ENCODE measurements at regions not wholly inside any gene's neighbourhood (a gene's known extent, or its start where the extent isn't known, plus 50 kb on each side); places are given as distances from the start of the nearest gene placed in this dataset.

- no peak for DNase-seq (ENCODE audit: low read depth)
Observed at GRCh38 chr1:218986816-218987215, 186.9 kb upstream of the LYPLAL1 start.

- no peak for DNase-seq (ENCODE audit: low read depth)
Observed at GRCh38 chr1:218990019-218990418, 183.7 kb upstream of the LYPLAL1 start.

- DNase-seq (ENCODE audit: low read depth): no peak
Observed at GRCh38 chr1:218991089-218991488, 182.6 kb upstream of the LYPLAL1 start.

DNA sequence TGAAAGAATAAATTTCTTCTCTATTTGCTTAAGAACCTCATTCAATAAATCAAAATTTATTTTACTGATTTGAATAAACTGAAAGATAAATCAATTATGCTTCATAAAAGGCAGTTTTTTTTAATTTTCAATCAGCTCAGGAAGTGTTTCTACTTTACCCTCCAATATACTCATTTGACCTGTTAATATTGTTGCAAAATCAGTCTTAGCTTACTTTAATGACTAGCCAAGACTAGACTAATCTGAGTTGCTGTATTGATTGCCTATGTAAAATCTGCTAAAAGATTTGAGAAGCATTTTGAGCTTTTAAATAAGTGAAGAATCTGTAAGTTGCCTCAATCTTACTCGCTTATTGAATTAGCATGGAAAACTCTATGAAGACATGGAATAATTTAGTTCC is 179.1 kb upstream of the LYPLAL1 start:
- DNase-seq (ENCODE audit: low read depth): no peak

- DNase-seq (ENCODE audit: low read depth): no peak
Observed at GRCh38 chr1:218995091-218995665, 178.5 kb upstream of the LYPLAL1 start.

DNA sequence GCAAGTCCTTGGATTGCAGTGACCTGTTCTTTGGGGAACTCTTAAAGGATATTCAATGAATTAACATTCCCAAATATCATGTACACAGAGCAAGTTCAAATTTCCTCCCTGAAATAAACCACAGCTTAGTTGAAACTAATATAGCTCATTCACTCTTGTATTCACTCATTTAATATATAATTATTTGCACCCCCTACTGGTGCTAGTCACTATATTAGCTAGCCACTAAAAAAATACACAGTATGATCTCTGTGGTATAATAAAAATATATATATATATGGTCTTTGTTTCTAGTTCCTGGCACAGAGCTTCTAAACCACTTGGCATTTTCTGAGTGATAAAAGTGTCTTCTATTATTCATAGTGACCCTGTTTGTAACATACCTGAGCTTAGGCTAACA is 177.3 kb upstream of the LYPLAL1 start:
- no peak for DNase-seq (ENCODE audit: low read depth)

DNA sequence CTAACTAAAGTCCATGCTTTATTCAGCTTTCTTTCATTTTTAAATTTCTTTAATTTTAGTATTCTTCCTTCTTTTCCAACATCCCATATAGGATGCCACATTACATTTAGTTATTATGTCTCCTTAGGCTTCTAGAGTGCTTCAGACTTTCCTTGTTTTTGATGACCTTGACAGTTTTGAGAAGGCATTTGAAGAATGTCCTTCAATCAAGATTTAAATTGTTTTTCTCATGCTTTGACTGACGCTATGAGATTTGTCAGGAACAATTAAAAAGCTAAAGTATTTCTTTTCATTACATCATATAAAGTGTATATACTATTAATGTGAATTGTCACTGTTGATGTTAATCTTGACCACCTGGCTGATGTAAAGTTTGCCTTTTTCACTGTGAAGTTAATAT is 173.7 kb upstream of the LYPLAL1 start:
- no peak for DNase-seq (ENCODE audit: low read depth)

- no peak for DNase-seq (ENCODE audit: low read depth)
Observed at GRCh38 chr1:219000631-219001030, 173.0 kb upstream of the LYPLAL1 start.

DNA sequence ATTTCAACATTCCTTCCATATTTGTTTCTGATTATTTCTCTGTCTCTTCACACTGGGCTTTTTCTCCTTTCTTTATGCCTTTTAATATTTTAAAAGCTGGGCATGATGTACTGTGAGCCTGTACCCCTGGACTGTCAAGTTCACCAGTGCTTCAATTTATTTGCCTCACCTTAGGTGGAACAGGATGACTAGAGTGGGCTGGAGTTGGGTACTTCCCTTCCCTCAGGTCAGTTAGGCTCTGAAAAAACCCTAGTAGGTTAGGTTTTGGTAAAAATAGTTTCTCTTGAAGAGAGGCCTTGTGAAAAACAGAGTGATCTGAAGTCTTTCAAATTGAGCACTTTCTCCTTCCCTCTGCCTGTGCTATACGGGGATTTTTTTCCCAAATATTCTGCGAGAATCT is 163.0 kb upstream of the LYPLAL1 start:
- DNase-seq (ENCODE audit: low read depth): no peak

GRCh38 chr1:219020386-219020785 is 153.3 kb upstream of the LYPLAL1 start:
- peak; percentile 30 for DNase-seq (ENCODE audit: low read depth)

DNA sequence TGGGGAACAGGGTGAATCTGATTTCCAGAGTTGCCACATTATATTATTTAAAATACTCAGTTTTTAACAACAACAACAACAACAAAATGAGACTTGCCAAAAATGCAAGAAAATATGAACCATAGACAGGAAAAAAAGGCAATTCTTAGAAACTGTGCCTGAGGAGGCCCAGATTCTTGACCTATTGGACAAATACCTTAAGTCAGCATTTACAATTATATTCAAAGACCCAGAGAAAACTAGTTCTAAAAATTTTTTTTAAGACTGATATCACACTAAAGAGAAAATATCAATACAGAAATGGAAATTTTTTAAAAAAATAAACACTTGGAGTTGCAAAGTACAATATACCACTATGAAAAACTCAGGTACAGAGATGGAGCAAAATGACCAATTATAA is 152.8 kb upstream of the LYPLAL1 start:
- DNase-seq (ENCODE audit: low read depth): no peak

- no peak for DNase-seq (ENCODE audit: low read depth)
Observed at GRCh38 chr1:219027146-219027673, 146.5 kb upstream of the LYPLAL1 start.

- no peak for DNase-seq (ENCODE audit: low read depth)
Observed at GRCh38 chr1:219031809-219032208, 141.9 kb upstream of the LYPLAL1 start.

DNA sequence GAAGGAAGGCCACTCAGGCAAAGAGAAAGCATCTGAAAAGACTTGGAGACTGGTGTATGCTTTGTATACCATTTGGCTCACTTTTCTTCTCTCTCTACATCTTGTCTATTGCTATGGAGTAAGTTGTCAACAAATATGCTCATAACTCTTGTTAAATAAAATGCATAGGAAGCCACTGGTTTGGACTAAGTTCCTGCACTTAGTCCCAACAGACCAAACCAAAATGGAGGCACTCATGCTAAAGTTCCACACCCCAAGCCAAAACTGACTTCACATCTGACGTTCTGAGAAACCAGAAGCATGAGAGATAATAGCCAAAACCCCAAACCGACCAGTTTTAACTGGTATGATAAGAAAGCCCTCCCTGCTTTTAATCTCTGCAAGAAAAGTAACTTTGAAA is 135.3 kb upstream of the LYPLAL1 start:
- DNase-seq (ENCODE audit: low read depth): no peak

DNA sequence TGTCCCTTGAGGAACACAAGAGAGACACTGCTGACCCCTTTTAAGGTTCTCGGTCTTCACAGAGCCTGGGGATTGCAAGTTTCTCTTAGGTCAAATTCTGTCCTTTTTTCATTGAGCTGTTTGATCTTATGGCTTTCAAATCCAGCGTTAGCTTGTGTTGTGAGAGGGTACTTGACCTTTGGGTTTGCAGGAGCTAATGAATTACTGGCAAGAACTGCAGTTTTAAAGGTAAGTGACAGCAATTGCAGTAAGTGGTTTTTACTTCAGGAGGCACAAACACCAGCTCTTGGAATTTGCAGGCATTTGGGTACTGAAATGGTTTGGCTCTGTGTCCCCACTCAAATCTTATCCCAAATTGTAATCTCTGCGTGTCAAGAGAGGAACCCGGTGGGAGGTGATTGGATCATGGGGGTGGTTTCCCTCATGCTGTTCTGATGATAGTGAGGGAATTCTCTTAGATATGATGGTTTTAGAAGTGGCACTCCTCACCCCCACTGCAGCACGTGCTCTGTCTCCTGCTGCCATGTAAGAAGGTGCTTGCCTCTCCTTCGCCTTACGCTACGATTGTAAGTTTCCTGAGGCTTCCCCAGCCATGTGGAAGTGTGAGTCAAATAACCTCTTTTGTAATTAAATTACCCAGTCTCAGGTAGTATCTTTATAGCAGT is 134.5 kb upstream of the LYPLAL1 start:
- no peak for DNase-seq (ENCODE audit: low read depth)

DNA sequence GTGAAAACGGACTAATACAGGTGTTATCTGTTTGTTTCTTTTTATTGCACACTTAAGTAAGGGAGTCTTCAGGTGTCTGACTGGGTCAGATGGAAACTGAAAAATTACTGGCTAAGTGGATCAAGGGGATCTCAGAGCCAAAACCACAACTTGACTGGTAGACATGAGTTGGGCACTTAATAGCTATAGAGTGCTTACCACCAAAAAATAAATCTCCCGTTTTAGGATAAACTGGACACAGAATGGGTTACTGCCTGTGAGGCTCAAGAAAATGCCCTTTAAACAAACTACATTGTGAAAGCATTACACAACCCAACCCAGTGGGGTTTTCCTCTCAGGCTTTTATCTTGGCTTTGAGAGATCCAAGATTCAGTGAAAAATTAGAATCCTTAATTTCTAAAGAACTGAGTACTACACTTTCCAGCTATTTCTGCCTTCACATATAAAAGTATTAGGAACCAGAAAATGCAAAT is 134.0 kb upstream of the LYPLAL1 start:
- no peak for DNase-seq (ENCODE audit: low read depth)

DNA sequence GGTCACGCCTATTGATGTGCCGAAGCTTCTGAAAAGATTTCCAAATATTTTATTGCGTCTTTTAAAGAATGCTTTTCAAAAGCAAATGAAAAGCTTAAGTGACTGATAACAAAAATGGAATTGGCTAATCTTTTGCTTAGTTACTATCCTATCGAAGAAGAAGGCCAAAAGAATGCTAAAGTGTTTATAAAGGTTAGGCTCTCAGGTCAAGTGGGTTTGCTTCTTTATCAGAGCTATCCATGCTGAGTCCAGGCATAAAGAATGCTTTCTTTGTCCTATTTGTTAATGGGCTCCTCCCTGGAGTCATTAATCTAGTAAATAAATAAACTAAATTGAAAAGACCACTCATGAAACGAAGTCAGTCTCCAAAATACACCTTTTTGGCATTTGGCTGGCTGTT is 133.4 kb upstream of the LYPLAL1 start:
- no peak for DNase-seq (ENCODE audit: low read depth)

GRCh38 chr1:219041141-219041540 is 132.5 kb upstream of the LYPLAL1 start:
- peak; percentile 50 for DNase-seq (ENCODE audit: low read depth)

DNA sequence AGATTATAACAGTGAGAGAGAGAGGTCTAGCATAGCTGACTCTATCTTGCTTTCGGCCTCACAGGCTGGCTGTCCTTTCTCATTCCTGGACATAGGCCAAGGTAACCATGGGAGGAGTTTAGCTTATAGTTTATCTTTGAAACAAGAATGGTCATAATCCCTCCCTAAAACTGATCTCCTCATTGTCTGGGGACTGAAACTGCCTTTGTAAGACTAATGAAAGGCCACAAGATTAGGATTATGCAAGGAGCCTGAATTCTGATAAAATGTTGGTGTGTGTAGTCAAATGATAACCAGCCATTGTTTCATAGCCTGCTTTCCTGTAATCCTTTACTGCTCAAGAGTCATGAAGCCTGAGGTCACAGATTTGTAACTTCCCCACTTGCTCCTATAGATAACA is 131.9 kb upstream of the LYPLAL1 start:
- DNase-seq (ENCODE audit: low read depth): peak; percentile 8

- no peak for DNase-seq (ENCODE audit: low read depth)
Observed at GRCh38 chr1:219042769-219043168, 130.9 kb upstream of the LYPLAL1 start.

- DNase-seq (ENCODE audit: low read depth): no peak
Observed at GRCh38 chr1:219045246-219045645, 128.4 kb upstream of the LYPLAL1 start.

GRCh38 chr1:219049501-219049900 is 124.2 kb upstream of the LYPLAL1 start:
- no peak for DNase-seq (ENCODE audit: low read depth)

DNA sequence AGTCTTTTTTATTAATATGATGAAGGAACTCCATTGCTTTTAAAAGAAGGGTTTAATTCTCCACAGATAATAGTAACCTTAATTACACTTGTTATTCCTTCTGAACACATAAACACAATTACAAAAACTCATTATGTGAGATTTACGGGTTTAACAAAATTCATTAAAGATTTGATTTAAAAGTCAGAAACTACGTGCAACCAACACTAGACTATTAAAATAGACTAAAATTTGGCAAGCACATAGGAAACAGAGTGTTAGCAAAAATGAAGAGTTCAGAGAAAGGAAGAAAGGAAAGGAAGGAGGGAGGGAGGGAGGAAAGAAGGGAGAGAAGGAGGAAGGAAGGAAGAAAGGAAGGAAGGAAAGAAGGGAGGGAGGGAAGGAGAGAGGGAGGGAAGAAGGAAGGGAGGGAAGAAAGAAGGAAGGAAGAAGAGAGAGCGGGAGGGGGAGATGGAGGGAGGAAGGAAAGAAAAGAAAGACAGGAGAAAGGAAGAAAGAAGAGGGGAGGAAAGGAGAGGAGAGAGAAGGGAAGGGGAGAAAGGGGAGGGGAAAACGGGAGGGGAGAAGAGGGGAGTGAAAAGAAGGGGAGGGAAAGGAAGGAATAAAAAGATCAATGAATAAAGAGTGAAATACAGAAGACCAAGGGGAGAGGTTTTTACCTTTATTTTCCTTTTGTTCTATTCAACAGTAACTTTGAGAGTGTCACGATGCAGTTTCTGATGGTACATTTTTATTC is 123.4 kb upstream of the LYPLAL1 start:
- DNase-seq (ENCODE audit: low read depth): no peak

Measured in Daoy (cell line).